Endothelial cell (in vitro differentiated cells): ENCODE measurements at regions not wholly inside any gene's neighbourhood (a gene's known extent, or its start where the extent isn't known, plus 50 kb on each side); places are given as distances from the start of the nearest gene placed in this dataset.
A peak's percentile ranks its signal among the peaks of the same experiment; 100 is the strongest.

ENCODE experiments used
- DNase-seq: peaks from one replicate; pipeline ENCODE4 v3.0.0; 2021; ENCODE audit warnings: low spot score
- H3K27ac Mint-ChIP-seq: one replicate; pipeline ENCODE4 v1.8.0; 2021; ENCODE audit warnings: mixed read lengths, inconsistent platforms; ENCODE audit not compliant: unreplicated experiment
- H3K27me3 Mint-ChIP-seq: one replicate; pipeline ENCODE4 v1.8.0; 2021; ENCODE audit warnings: mild to moderate bottlenecking, moderate library complexity, mixed read lengths, inconsistent platforms; ENCODE audit not compliant: unreplicated experiment
- H3K36me3 Mint-ChIP-seq: one replicate; pipeline ENCODE4 v1.8.0; 2021; ENCODE audit warnings: mild to moderate bottlenecking, low read depth, mixed read lengths, inconsistent platforms; ENCODE audit not compliant: unreplicated experiment
- H3K4me1 Mint-ChIP-seq: one replicate; pipeline ENCODE4 v1.8.0; 2021; ENCODE audit warnings: mild to moderate bottlenecking, mixed read lengths, inconsistent platforms; ENCODE audit not compliant: unreplicated experiment
- H3K4me3 Mint-ChIP-seq: one replicate; pipeline ENCODE4 v1.8.0; 2021; ENCODE audit warnings: mild to moderate bottlenecking, mixed read lengths, inconsistent platforms; ENCODE audit not compliant: unreplicated experiment
- H3K9me3 Mint-ChIP-seq: one replicate; pipeline ENCODE4 v1.8.0; 2021; ENCODE audit warnings: mixed read lengths, inconsistent platforms; ENCODE audit not compliant: unreplicated experiment
- TF ChIP-seq, protein P1 (sequence below): fragments of 200-600 bp; sonication (generic); IDR thresholded peaks from one replicate; pipeline ENCODE4 v1.5.0; 2021; ENCODE audit warnings: antibody characterized with exemption; ENCODE audit not compliant: unreplicated experiment

- DNase-seq: no peak
- Mint-ChIP-seq H3K4me1 (peaks cover 65% of the 10 kb centered on the region), H3K4me3 (no peak overlapping the region), H3K27me3 (peaks cover 2% of the 10 kb centered on the region), H3K36me3 (no peaks in the 10 kb centered on the region), H3K9me3 (no peaks in the 10 kb centered on the region), H3K27ac (peak overlapping the region; percentile 99)
- TF ChIP-seq, protein P1, sequence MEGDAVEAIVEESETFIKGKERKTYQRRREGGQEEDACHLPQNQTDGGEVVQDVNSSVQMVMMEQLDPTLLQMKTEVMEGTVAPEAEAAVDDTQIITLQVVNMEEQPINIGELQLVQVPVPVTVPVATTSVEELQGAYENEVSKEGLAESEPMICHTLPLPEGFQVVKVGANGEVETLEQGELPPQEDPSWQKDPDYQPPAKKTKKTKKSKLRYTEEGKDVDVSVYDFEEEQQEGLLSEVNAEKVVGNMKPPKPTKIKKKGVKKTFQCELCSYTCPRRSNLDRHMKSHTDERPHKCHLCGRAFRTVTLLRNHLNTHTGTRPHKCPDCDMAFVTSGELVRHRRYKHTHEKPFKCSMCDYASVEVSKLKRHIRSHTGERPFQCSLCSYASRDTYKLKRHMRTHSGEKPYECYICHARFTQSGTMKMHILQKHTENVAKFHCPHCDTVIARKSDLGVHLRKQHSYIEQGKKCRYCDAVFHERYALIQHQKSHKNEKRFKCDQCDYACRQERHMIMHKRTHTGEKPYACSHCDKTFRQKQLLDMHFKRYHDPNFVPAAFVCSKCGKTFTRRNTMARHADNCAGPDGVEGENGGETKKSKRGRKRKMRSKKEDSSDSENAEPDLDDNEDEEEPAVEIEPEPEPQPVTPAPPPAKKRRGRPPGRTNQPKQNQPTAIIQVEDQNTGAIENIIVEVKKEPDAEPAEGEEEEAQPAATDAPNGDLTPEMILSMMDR: no peak
Measured at GRCh38 chr4:123598331-123598730, 201.7 kb downstream of the SPRY1 start.

DNA sequence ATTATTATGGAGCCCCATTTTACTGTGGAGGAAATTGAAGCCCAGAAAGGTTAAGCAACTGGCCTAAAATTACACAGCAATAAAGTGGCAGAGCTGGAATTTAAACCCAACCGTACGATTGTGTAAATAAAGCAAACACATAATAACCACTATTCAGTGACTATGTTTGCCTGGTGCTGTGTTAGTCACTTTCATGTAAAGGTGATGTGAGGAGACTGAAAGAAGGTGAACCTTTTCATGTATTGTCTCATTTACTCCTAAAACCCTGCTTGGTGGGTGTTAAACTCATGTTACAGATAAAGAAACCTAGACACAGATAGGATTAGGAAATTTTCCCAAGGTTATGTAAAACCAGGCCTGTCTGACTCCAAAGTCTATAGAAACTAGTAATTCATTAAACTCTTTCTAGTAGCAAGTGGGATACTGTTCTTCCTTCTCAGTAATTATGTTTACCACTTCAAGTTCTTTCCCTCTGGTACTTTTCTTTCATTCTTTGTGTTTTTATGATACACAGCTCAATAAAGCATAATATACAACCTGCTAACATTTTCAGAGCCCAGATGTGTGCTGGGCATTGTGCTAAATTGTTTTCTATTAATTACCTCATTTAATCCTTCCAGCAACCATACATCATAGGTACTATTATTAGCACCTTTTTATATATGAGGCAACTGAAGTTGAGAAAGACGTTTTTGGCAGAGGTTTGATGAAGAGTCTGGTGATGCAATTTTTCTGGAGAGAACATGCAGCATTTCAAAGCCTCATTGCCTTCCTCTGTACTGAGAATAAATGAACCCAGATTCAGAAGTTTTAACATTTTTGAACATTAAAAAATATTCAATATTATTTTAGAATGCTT is 202.7 kb downstream of the SPRY1 start:
- Mint-ChIP-seq H3K27ac (peak overlapping the region; percentile 99), H3K27me3 (peaks cover 2% of the 10 kb centered on the region), H3K36me3 (peaks cover 6% of the 10 kb centered on the region), H3K4me3 (no peak overlapping the region), H3K9me3 (no peaks in the 10 kb centered on the region), H3K4me1 (peaks cover 55% of the 10 kb centered on the region)
- TF ChIP-seq, protein P1: no peak
- DNase-seq: no peak

DNA sequence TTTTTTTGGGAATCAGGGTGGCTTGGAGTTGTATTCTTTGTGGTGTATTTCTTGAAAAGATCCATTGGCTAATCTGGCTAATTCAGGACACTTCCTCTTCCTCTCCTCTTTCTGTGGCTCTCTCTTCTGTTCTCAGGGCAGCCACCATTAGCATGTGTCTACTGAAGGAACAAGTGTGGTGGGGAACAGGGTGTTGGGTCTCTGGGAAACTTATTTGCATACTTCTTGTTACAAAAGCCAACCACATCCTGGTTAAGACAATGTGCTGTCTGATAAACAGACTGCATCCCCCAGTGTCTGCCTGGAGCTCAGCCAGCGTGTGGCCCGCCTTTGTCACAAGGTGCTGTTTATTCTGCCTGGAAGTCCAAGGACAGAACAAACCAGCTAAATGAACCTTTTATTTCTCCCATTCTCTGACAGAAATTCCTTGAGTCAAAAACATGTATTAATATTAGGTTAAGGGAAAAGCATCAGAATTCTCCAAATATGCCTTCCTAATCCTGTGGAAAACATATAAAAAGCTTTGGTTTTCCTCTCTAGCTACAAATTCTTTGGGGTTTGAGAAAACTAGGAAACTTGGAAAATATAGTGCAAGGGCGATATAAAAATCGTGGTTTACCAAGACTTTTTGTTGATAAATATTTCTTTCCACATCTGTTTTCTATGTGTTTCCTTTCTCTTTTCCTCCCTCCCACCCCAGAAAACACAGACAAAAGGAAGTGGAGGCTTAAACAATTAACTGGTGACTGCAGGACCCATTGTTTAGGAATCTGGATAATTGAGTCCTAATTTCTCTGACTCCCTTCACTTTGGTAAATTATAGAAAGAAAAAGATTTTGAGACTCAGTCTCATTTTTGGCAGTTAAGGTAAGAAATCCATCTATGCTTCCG is 203.6 kb downstream of the SPRY1 start:
- H3K9me3 Mint-ChIP-seq: no peaks in the 10 kb centered on the region
- H3K36me3 Mint-ChIP-seq: peaks cover 9% of the 10 kb centered on the region
- TF ChIP-seq, protein P1: no peak
- DNase-seq: peak; percentile 63
- H3K4me1 Mint-ChIP-seq: peaks cover 53% of the 10 kb centered on the region
- H3K27ac Mint-ChIP-seq: peak overlapping the region; percentile 99
- peak overlapping the region; percentile 73 for H3K4me3 Mint-ChIP-seq
- peaks cover 2% of the 10 kb centered on the region for H3K27me3 Mint-ChIP-seq

DNA sequence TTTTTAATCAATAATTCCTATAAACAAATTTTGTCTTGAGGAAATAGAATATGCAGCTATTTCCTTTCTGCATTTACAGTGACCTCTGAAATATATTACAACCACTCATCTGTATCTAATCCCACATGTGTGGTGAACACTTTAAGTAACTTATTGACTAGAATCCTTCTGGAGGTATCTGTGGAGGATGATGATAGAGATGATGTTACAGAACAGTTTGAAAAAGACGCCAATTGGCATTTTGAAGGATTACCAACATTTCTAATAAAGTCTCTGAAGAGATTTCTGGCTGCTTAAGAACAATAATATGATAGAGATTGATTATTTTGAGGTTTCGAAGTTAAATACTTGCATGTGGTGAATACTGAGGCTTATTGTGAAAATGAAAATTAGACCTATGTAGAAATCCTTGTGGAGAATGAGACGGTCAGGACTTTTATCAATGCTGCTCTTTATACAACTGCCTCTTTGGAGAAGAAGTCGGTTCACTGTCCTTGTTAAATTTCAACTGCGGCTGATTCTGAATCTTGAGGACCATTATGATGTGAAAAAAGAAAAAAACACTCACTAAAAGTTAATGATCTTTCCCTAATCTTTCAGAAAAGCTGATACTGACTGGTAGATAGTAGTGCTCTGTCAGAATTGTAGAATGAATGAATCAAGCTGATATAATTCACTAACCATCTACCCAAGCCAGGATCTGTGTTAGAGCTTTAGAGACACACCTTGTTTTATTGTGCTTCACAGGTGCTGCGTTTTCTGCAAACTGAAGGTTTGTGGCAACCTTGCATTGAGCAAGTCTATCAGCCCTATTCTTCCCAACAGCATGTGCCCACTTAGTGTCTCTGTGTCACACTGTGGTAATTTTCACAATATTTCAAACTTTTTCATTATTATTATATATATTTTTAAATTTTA is 204.7 kb downstream of the SPRY1 start:
- Mint-ChIP-seq H3K4me3 (peak overlapping the region; percentile 73), H3K36me3 (peaks cover 9% of the 10 kb centered on the region), H3K27me3 (peaks cover 2% of the 10 kb centered on the region), H3K9me3 (no peaks in the 10 kb centered on the region), H3K27ac (peak overlapping the region; percentile 99), H3K4me1 (peaks cover 52% of the 10 kb centered on the region)
- TF ChIP-seq, protein P1: no peak
- DNase-seq: no peak
